ENCODE measurements at regions not wholly inside any gene's neighbourhood (a gene's known extent, or its start where the extent isn't known, plus 50 kb on each side); places are given as distances from the start of the nearest gene placed in this dataset.

- Histone ChIP-seq H3K56ac (replicated peaks; ENCODE audit: insufficient read length, low read depth, low read length) (no peak overlapping the region), H2BK12ac (ENCODE audit: low read depth, low read length) (no peak overlapping the region), H3K79me2 (ENCODE audit: control insufficient read depth in 1 of 2, insufficient read depth in 2 of 2, low read length in 2 of 2) (no peaks in the 10 kb centered on the region), H3K23me2 (ENCODE audit: low read depth, low read length) (no peaks in the 10 kb centered on the region), H4K5ac (ENCODE audit: insufficient read length, low read depth, low read length) (no peak overlapping the region), H3K27me3 (replicated peaks in 1 of 4; ENCODE audit: control insufficient read depth in 3 of 4, extremely low read depth in 1 of 4, insufficient read depth in 3 of 4, low read length in 3 of 4) (no peaks in the 10 kb centered on the region), H3K27ac (ENCODE audit: low read depth, low read length) (no peak overlapping the region), H2BK120ac (replicated peaks; ENCODE audit: low read depth, low read length) (no peak overlapping the region), H2BK5ac (ENCODE audit: low read depth, low read length) (no peak overlapping the region), H3K36me3 (ENCODE audit: control insufficient read depth in 2 of 4, insufficient read depth in 4 of 4, low read length in 3 of 4) (no peaks in the 10 kb centered on the region), H3K4me1 (replicated peaks in 1 of 4; ENCODE audit: control insufficient read depth in 3 of 4, insufficient read depth in 4 of 4, low read length in 3 of 4) (peaks cover 0 to 12% (median 5%) of the 10 kb centered on the region in 4 experiments; a peak in 5 of 7 replicates), H2AFZ (ENCODE audit: low read length) (no peak overlapping the region), H4K8ac (ENCODE audit: extremely low read depth, insufficient read depth, low read length) (no peak overlapping the region), H3K23ac (ENCODE audit: insufficient read length) (no peak overlapping the region), H3K18ac (ENCODE audit: extremely low read depth, low read length) (no peak overlapping the region), H3K79me1 (ENCODE audit: low read depth, low read length) (no peaks in the 10 kb centered on the region), H4K20me1 (replicated peaks in 1 of 2; ENCODE audit: control insufficient read depth in 1 of 2, insufficient read depth in 2 of 2, low read length in 2 of 2) (no peaks in the 10 kb centered on the region), H2BK15ac (ENCODE audit: low read length) (no peak overlapping the region), H2AK5ac (ENCODE audit: low read depth, low read length) (no peak overlapping the region), H4K91ac (replicated peaks; ENCODE audit: insufficient read length, low read length) (no peak overlapping the region), H2BK20ac (ENCODE audit: low read length) (no peak overlapping the region), H3K9me3 (ENCODE audit: insufficient read depth in 2 of 2, low read depth in 1 of 2, low read length in 1 of 2) (no peaks in the 10 kb centered on the region), H3K4ac (replicated peaks; ENCODE audit: insufficient read length, low read depth, low read length) (no peak overlapping the region), H3K4me2 (ENCODE audit: insufficient read depth in 1 of 2, low read depth in 2 of 2, low read length in 2 of 2) (no peak overlapping the region), H3K4me3 (ENCODE audit: extremely low read depth in 1 of 4, insufficient read depth in 2 of 4, low read depth in 3 of 4, low read length in 4 of 4) (no peak overlapping the region), H3K14ac (ENCODE audit: insufficient read length) (no peak overlapping the region), H3K9ac (replicated peaks in 1 of 4; ENCODE audit: extremely low read depth in 1 of 4, low read depth in 3 of 4, low read length in 3 of 4) (no peak overlapping the region)
- WGBS, 2 experiments (ENCODE audit: extremely low coverage in 1 of 2, insufficient coverage in 1 of 2, insufficient read length in 1 of 2, insufficient replicate concordance in 2 of 2, low coverage in 1 of 2, low lambda C conversion rate in 2 of 2, missing lambda C conversion rate in 1 of 2) = 94% methylated on average over 3 of the region's 3 CpGs; no CpG with 5 or more reads in 1 of the 2 experiments
- ChIA-PET POLR2A (ENCODE audit: partially characterized antibody) (no interaction called here), CTCF (ENCODE audit: partially characterized antibody) (interaction anchor here (1.2 kb wide), 1 partner anchor 17 kb away, joined by 3 read pairs; no protein-coding TSS in a partner anchor)
- FAIRE-seq = no peak
- DNase-seq (ENCODE audit: low read depth in 1 of 2, low spot score in 2 of 2) = no peak
- TF ChIP-seq ATF3 (IDR thresholded peaks at IDR 0.05; ENCODE audit: insufficient read depth, low read depth, low read length) (no peak), SRF (IDR thresholded peaks at IDR 0.05; ENCODE audit: low read depth, low read length) (no peak), RFX5 (IDR thresholded peaks at IDR 0.05; ENCODE audit: borderline replicate concordance, low read depth, low read length) (no peak), CBX5 (IDR thresholded peaks at IDR 0.05; ENCODE audit: low read depth, low read length) (no peak), CBX8 (IDR thresholded peaks at IDR 0.05; ENCODE audit: borderline replicate concordance, low read depth, low read length) (no peak), SUZ12 (IDR thresholded peaks at IDR 0.05; ENCODE audit: low read length) (no peak), MAX (IDR thresholded peaks at IDR 0.05) (no peak), TCF12 (IDR thresholded peaks at IDR 0.05; ENCODE audit: low read depth, low read length) (no peak), FOSL1 (IDR thresholded peaks at IDR 0.05; ENCODE audit: insufficient read depth, low read depth, low read length) (no peak), RBBP5 (IDR thresholded peaks at IDR 0.05; ENCODE audit: borderline replicate concordance, low read depth, low read length) (no peak), CREB1 (IDR thresholded peaks at IDR 0.05) (no peak), ZNF274 (IDR thresholded peaks at IDR 0.05; ENCODE audit: borderline replicate concordance, extremely low read depth, low read length) (no peak)
- TF ChIP-seq, protein P1, sequence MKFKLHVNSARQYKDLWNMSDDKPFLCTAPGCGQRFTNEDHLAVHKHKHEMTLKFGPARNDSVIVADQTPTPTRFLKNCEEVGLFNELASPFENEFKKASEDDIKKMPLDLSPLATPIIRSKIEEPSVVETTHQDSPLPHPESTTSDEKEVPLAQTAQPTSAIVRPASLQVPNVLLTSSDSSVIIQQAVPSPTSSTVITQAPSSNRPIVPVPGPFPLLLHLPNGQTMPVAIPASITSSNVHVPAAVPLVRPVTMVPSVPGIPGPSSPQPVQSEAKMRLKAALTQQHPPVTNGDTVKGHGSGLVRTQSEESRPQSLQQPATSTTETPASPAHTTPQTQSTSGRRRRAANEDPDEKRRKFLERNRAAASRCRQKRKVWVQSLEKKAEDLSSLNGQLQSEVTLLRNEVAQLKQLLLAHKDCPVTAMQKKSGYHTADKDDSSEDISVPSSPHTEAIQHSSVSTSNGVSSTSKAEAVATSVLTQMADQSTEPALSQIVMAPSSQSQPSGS (IDR thresholded peaks at IDR 0.05; ENCODE audit: low read length) = no peak
Measured at GRCh38 chr4:35526456-35526855, 717.9 kb downstream of the ARAP2 start.
